SH-SY5Y (cell line): ENCODE measurements at regions not wholly inside any gene's neighbourhood (a gene's known extent, or its start where the extent isn't known, plus 50 kb on each side); places are given as distances from the start of the nearest gene placed in this dataset.

Source experiments
- GATA2 ChIP-seq: IDR thresholded peaks from 2 replicates; pipeline ENCODE4 v1.6.1; 2011; ENCODE audit warnings: mild to moderate bottlenecking, low read depth, low read length
- GATA3 ChIP-seq: IDR thresholded peaks from 2 replicates; pipeline ENCODE4 v1.6.1; 2011; ENCODE audit warnings: low read depth, mild to moderate bottlenecking, low read length, moderate library complexity

DNA sequence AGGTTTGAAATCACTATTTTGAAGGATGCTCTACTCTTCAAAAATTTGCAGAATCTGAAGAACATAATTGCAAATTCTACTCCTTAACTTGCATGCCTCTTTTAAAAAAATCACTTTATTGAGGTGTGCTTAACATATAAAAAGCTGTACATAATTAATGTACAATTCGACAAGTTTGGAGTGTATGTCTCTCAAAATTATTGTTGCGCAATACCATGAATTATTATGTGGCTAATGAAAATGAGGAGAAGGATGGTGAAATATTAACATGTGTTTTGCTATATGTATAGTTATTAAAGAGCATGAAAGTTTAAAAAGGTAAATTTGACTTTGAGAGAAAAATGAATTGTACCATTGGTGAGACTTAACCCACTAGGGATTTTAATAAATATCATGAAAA lies 187.2 kb upstream of the MALRD1 start:
- TF ChIP-seq GATA2 = no peak
- no peak for TF ChIP-seq GATA3
